Astrocyte of the spinal cord (primary cell): ENCODE measurements at regions not wholly inside any gene's neighbourhood (a gene's known extent, or its start where the extent isn't known, plus 50 kb on each side); places are given as distances from the start of the nearest gene placed in this dataset.
"Not testable (repeated sequence)": the region's sequence is repeated elsewhere in the genome, so short reads cannot be mapped to it uniquely, and the experiment has no call there.

Source experiments
- DNase-seq: peaks from one replicate; pipeline ENCODE4 v3.0.0; 2011; ENCODE audit warnings: low read depth, low spot score
- H3K4me3 ChIP-seq: 2 replicates; pipeline ENCODE4 v1.5.1; 2011; ENCODE audit warnings: low read depth, mild to moderate bottlenecking, low read length, moderate library complexity
- CTCF ChIP-seq: IDR thresholded peaks from 2 replicates; pipeline ENCODE4 v1.5.1; 2012; ENCODE audit warnings: low read depth, mild to moderate bottlenecking, low read length, inconsistent platforms
- in situ Hi-C: cut with HindIII; loops from 2 replicates; pipeline ENCODE4 v1.10.0; 2017; ENCODE audit warnings: low sequenced_read_pairs

GRCh38 chrX:99271641-99272040 is 1138.4 kb downstream of the PCDH19 start:
- H3K4me3 ChIP-seq = no peak overlapping the region
- no peak for DNase-seq

GRCh38 chrX:99266255-99266654 is 1143.8 kb downstream of the PCDH19 start:
- DNase-seq = no peak
- in situ Hi-C loops = no loop called here
- TF ChIP-seq CTCF = no peak
- H3K4me3 ChIP-seq = no peak overlapping the region

More at GRCh38 chrX:99271641-99272040, 1138.4 kb downstream of the PCDH19 start:
- no peak for TF ChIP-seq CTCF
- in situ Hi-C loops = no loop called here

GRCh38 chrX:99248180-99248579 is 1161.9 kb downstream of the PCDH19 start:
- H3K4me3 ChIP-seq = no peak overlapping the region
- no peak for TF ChIP-seq CTCF
- no peak for DNase-seq
- in situ Hi-C loops = no loop called here

GRCh38 chrX:99242001-99242400 is 1168.1 kb downstream of the PCDH19 start:
- H3K4me3 ChIP-seq = no peak overlapping the region
- DNase-seq = no peak
- TF ChIP-seq CTCF = no peak
- in situ Hi-C loops = no loop called here

DNA sequence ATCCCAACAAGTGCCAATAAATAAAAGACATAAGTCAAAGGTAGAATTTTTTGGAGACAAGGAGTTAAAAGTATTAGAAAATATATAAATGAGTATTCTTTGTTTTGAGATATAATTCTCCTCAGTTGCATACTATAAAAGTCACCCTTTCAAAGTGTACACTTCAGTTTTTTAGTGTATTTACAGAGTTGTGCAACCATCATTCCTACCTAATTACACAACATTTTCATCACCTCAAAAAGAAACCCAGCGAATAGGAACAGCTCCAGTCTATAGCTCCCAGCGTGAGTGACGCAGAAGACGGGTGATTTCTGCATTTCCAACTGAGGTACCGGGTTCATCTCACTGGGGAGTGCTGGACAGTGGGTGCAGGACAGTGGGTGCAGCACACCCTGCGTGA is 1175.7 kb downstream of the PCDH19 start:
- H3K4me3 ChIP-seq, DNase-seq, in situ Hi-C loops: not testable (repeated sequence)

DNA sequence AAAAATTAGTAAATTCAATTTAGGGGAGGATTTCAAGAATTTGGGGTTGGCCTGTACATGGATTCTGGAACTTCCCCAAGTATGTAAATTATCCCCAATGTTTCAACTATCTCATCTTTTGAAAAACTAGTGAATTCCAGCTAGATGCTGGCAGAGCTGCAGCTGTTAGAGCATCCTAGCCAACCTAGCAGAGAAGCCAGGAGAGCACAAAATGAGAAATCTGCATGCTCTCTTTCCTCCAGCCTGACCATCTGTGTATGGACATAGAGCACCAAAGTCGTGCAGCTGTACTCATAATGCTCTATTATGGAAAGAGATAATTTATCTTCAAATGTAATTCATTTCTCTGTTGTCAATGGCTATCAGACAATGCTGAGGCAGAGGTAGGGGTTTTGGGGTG is 1217.7 kb downstream of the PCDH19 start:
- DNase-seq = no peak
- in situ Hi-C loops = no loop called here
- no peak overlapping the region for H3K4me3 ChIP-seq
- no peak for TF ChIP-seq CTCF

DNA sequence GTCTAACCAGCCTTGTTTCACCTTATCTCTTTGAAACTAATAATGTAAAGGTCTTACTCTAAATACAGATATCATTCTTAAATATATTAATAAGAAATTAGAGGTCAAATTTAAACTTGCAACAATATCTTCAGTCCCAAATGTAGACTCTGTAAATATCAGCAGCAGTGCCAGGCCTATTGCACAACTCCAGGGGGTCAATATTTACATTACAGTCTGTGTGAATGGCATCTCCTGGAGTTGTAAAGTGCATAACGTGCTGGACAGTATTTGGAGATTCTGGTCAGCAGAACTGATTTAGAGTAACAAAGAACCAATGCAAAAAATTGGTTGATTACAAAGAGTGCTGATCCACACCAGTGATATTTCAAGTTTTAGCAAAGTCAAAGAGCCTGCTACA is 1225.9 kb downstream of the PCDH19 start:
- H3K4me3 ChIP-seq = no peak overlapping the region
- in situ Hi-C loops = no loop called here
- DNase-seq = no peak
- TF ChIP-seq CTCF = no peak
